ENCODE measurements at regions not wholly inside any gene's neighbourhood (a gene's known extent, or its start where the extent isn't known, plus 50 kb on each side); places are given as distances from the start of the nearest gene placed in this dataset.

DNA sequence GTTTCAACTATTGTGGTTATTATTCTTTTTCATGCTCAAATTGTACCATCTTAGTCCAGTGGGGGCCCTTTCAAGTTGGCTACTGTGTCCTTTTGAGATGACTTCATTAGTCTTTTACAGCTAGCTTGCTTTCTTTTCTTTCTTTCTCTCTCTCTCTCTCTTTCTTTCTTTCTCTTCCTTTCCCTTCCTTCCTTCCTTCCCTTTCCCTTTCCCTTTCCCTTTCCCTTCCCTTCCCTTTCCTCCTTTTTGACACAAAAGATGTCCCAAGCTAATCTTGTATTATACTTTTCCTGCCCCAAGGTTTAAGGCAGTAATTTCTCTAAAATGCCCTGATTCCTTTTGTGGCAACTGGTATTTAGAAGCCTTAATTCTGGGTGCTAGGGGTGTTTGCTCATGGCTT, 213.0 kb upstream of the TBC1D5 start:
- TF ChIP-seq, protein P1, sequence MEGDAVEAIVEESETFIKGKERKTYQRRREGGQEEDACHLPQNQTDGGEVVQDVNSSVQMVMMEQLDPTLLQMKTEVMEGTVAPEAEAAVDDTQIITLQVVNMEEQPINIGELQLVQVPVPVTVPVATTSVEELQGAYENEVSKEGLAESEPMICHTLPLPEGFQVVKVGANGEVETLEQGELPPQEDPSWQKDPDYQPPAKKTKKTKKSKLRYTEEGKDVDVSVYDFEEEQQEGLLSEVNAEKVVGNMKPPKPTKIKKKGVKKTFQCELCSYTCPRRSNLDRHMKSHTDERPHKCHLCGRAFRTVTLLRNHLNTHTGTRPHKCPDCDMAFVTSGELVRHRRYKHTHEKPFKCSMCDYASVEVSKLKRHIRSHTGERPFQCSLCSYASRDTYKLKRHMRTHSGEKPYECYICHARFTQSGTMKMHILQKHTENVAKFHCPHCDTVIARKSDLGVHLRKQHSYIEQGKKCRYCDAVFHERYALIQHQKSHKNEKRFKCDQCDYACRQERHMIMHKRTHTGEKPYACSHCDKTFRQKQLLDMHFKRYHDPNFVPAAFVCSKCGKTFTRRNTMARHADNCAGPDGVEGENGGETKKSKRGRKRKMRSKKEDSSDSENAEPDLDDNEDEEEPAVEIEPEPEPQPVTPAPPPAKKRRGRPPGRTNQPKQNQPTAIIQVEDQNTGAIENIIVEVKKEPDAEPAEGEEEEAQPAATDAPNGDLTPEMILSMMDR (IDR thresholded peaks at IDR 0.05): no peak
- no peak for TF ChIP-seq POLR2A (IDR thresholded peaks at IDR 0.05)
